ENCODE measurements at regions not wholly inside any gene's neighbourhood (a gene's known extent, or its start where the extent isn't known, plus 50 kb on each side); places are given as distances from the start of the nearest gene placed in this dataset.

DNA sequence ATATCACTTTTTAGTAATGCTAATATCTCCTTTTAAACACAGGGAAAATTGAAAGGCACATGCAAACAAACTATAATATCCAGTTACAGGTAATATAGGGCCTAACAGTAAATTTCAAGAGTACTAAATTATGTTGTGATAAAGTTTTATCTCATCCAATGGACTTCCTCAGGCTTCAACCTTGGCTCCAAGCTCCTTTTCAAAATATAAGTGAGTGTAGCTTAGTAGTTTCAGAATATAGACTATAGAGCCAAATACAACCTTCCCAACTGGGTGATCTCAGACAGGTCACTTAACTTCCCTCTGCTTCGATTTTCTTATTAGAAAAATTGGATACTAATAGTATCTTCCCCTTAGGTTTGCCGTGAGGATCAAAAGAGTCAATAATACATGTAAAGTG is 93.5 kb upstream of the PARD3B start:
- no peak overlapping the region for H4K5ac ChIP-seq (ENCODE audit: insufficient read length, low read depth, low read length)
- H2BK15ac ChIP-seq (ENCODE audit: low read depth, low read length) = no peak overlapping the region
- no peaks in the 10 kb centered on the region for H3K23me2 ChIP-seq (ENCODE audit: insufficient read length, low read depth, low read length, poor library complexity, severe bottlenecking)
- no peak overlapping the region for H3K27ac ChIP-seq (ENCODE audit: insufficient read length, low read depth, low read length)
- no peak overlapping the region for H2BK5ac ChIP-seq (ENCODE audit: insufficient read length, low read length)
- H3K4ac ChIP-seq (ENCODE audit: low read depth, low read length) = no peak overlapping the region
- WGBS (ENCODE audit: extremely low coverage, insufficient read length, low lambda C conversion rate) = no CpG with 5 or more reads among the region's 2 CpGs
- DNase-seq = no peak
- H3K56ac ChIP-seq (ENCODE audit: insufficient read length, low read depth, low read length) = no peak overlapping the region
- H2AK5ac ChIP-seq (ENCODE audit: insufficient read length, low read length) = no peak overlapping the region
- no peaks in the 10 kb centered on the region for H3K79me1 ChIP-seq (ENCODE audit: insufficient read depth, low read depth, low read length, poor library complexity, severe bottlenecking)
- no peak overlapping the region for H2AFZ ChIP-seq (ENCODE audit: low read length)
- H3K4me1 ChIP-seq (ENCODE audit: insufficient read depth, low read length) = no peaks in the 10 kb centered on the region; the same call in 1 of the 2 replicates
- no peaks in the 10 kb centered on the region for H4K20me1 ChIP-seq (ENCODE audit: control insufficient read depth, insufficient read depth, insufficient read length)
- no peak overlapping the region for H3K4me3 Mint-ChIP-seq
- no peak overlapping the region for H2BK20ac ChIP-seq (ENCODE audit: low read depth, low read length, poor library complexity, severe bottlenecking)
- H3K27me3 Mint-ChIP-seq (ENCODE audit: low read depth) = no peaks in the 10 kb centered on the region; the same call in 1 of the 2 replicates
- H3T11ph ChIP-seq (ENCODE audit: low read length) = no peak overlapping the region
- no peaks in the 10 kb centered on the region for H3K9me3 ChIP-seq (ENCODE audit: control insufficient read depth, low read depth, low read length)
- H2BK12ac ChIP-seq (ENCODE audit: insufficient read length, low read depth, low read length) = no peak overlapping the region
- no peak overlapping the region for H4K91ac ChIP-seq (ENCODE audit: insufficient read length, low read depth, low read length)
- TF ChIP-seq, protein P1, sequence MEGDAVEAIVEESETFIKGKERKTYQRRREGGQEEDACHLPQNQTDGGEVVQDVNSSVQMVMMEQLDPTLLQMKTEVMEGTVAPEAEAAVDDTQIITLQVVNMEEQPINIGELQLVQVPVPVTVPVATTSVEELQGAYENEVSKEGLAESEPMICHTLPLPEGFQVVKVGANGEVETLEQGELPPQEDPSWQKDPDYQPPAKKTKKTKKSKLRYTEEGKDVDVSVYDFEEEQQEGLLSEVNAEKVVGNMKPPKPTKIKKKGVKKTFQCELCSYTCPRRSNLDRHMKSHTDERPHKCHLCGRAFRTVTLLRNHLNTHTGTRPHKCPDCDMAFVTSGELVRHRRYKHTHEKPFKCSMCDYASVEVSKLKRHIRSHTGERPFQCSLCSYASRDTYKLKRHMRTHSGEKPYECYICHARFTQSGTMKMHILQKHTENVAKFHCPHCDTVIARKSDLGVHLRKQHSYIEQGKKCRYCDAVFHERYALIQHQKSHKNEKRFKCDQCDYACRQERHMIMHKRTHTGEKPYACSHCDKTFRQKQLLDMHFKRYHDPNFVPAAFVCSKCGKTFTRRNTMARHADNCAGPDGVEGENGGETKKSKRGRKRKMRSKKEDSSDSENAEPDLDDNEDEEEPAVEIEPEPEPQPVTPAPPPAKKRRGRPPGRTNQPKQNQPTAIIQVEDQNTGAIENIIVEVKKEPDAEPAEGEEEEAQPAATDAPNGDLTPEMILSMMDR (conservative IDR thresholded peaks at IDR 0.05) = no peak
- no peaks in the 10 kb centered on the region for H3K79me2 ChIP-seq (ENCODE audit: insufficient read depth, low read length)
- no peak overlapping the region for H3K18ac ChIP-seq (ENCODE audit: insufficient read length, low read depth, low read length)
- H3K36me3 Mint-ChIP-seq (ENCODE audit: insufficient read depth in 1 of 3, low read depth in 3 of 3) = no peaks in the 10 kb centered on the region
- H3K27ac Mint-ChIP-seq = peak overlapping the region in 1 of 3 experiments; percentile 15; a peak in 1 of 7 replicates
- no peak overlapping the region for H3K9ac ChIP-seq (ENCODE audit: extremely low read depth, insufficient read length, low read length)
- no peaks in the 10 kb centered on the region for H3K27me3 ChIP-seq (ENCODE audit: insufficient read depth, low read length)
- no peak overlapping the region for H3K14ac ChIP-seq (ENCODE audit: insufficient read depth, low read length)
- no peaks in the 10 kb centered on the region; a peak in 1 of 5 replicates for H3K9me3 Mint-ChIP-seq
- H3K23ac ChIP-seq (ENCODE audit: insufficient read length, low read depth, low read length) = no peak overlapping the region
- H4K8ac ChIP-seq (replicated peaks; ENCODE audit: insufficient read length, low read depth, low read length) = no peak overlapping the region
- peaks cover 5 to 6% of the 10 kb centered on the region in 2 experiments; a peak in 2 of 4 replicates for H3K4me1 Mint-ChIP-seq
- H3K4me2 ChIP-seq (ENCODE audit: insufficient read depth, insufficient read length, low read length) = no peak overlapping the region
- H2BK120ac ChIP-seq (ENCODE audit: low read depth, low read length, poor library complexity, severe bottlenecking) = no peak overlapping the region

Data from H9 (cell line).